ENCODE measurements at regions not wholly inside any gene's neighbourhood (a gene's known extent, or its start where the extent isn't known, plus 50 kb on each side); places are given as distances from the start of the nearest gene placed in this dataset.

DNA sequence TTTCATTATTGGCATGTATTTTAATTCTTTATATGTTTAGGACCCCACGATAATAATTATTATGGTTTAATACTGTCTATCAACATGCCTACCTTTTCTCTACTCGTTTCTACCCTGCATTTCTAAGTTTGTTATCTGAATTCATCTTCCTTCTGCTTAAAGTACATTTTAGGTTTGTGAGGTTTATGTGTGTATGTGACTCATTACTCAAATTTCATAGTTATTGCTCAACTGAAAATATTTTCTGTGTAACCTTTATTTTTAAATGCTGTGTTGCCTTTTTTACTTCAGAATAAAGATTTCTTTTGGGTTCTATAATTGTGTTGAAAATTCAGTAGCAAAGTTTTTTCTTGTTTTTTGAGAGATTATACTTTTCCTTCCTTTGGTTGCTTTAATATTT, 933.9 kb upstream of the LRRTM1 start:
- no peak for TF ChIP-seq POLR2A (IDR thresholded peaks at IDR 0.05)
- TF ChIP-seq, protein P1, sequence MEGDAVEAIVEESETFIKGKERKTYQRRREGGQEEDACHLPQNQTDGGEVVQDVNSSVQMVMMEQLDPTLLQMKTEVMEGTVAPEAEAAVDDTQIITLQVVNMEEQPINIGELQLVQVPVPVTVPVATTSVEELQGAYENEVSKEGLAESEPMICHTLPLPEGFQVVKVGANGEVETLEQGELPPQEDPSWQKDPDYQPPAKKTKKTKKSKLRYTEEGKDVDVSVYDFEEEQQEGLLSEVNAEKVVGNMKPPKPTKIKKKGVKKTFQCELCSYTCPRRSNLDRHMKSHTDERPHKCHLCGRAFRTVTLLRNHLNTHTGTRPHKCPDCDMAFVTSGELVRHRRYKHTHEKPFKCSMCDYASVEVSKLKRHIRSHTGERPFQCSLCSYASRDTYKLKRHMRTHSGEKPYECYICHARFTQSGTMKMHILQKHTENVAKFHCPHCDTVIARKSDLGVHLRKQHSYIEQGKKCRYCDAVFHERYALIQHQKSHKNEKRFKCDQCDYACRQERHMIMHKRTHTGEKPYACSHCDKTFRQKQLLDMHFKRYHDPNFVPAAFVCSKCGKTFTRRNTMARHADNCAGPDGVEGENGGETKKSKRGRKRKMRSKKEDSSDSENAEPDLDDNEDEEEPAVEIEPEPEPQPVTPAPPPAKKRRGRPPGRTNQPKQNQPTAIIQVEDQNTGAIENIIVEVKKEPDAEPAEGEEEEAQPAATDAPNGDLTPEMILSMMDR (IDR thresholded peaks at IDR 0.05): no peak

All from ovary (tissue), 3 donors.